HepG2 (cell line): ENCODE measurements at regions not wholly inside any gene's neighbourhood (a gene's known extent, or its start where the extent isn't known, plus 50 kb on each side); places are given as distances from the start of the nearest gene placed in this dataset.

Source experiments
- ATAC-seq: fragments of 200-7000 bp; cut with Tn5 transposase; 3 replicates; pipeline ENCODE4 v1.9.1; 2020; ENCODE audit warnings: mild to moderate bottlenecking, moderate library complexity
- BruUV-seq: library from RNA; stranded (reverse); fragments of 400-500 nt; replicated peaks from 2 replicates; lab custom pipeline; 2021; lab: Mats Ljungman, UMichigan
- CTCF ChIA-PET: fragments of 300-600 bp; formaldehyde crosslinking; extraction: SDS; loops from one replicate; lab custom pipeline; 2021; ENCODE audit warnings: low total read pairs, inconsistent platforms, low intra/inter-chr PET ratio; lab: Yijun Ruan, JAX
- POLR2A ChIA-PET: fragments of 350-600 bp; sonication (Branson Sonifier 250); formaldehyde crosslinking; loops from one replicate; lab custom pipeline; 2020; ENCODE audit warnings: antibody characterized with exemption, inconsistent platforms; lab: Yijun Ruan, JAX
- DNase-seq: peaks from one replicate; pipeline ENCODE4 v3.0.0-alpha.2; 2015; ENCODE audit warnings: low spot score
- FAIRE-seq: peaks from 3 replicates; lab custom pipeline; 2011; peaks lifted over from hg19 to GRCh38; lab: Jason Lieb, UNC
- H2AFZ ChIP-seq: one replicate; pipeline ENCODE4 v1.6.1; 2011; ENCODE audit warnings: low read length, inconsistent platforms
- H3K27ac ChIP-seq: fragments of 300-600 bp; 3 replicates; pipeline ENCODE4 v1.8.0; 2011; ENCODE audit warnings: mixed run types, mild to moderate bottlenecking, mixed read lengths, low read length, inconsistent platforms; ENCODE audit not compliant: insufficient read depth; ENCODE audit errors: extremely low read length
- H3K27me3 ChIP-seq, 2 experiments: fragments of 200-600 bp in 1 of 2; 2 replicates in 1 of 2; 3 replicates in 1 of 2; pipeline versions ENCODE4 v1.6.0 to v1.8.0; 2011; ENCODE audit warnings: low read length in 2 of 2, mild to moderate bottlenecking in 2 of 2, moderate library complexity in 2 of 2, inconsistent platforms in 1 of 2; ENCODE audit not compliant: insufficient read depth in 2 of 2, control insufficient read depth in 1 of 2
- H3K36me3 ChIP-seq, 2 experiments: fragments of 200-600 bp in 1 of 2; replicated peaks in 1 of 2; 2 replicates in 1 of 2; 3 replicates in 1 of 2; pipeline versions ENCODE4 v1.5.1 to v1.8.0; 2011; ENCODE audit warnings: low read length in 2 of 2, inconsistent platforms in 1 of 2; ENCODE audit not compliant: insufficient read depth in 2 of 2, control insufficient read depth in 1 of 2
- H3K4me1 ChIP-seq: 2 replicates; pipeline ENCODE4 v1.5.1; 2012; ENCODE audit warnings: low read length, inconsistent platforms; ENCODE audit not compliant: insufficient read depth
- H3K4me2 ChIP-seq: 2 replicates; pipeline ENCODE4 v1.6.0; 2011; ENCODE audit warnings: low read depth, low read length, inconsistent platforms
- H3K4me3 ChIP-seq, 3 experiments: fragments of 200-600 bp in 1 of 3; sonication (generic), shearing (Covaris generic) in 1 of 3; replicated peaks in 1 of 3; 2 replicates each; pipeline ENCODE4 v1.5.1; 2011 to 2016; ENCODE audit warnings: low read length in 3 of 3, inconsistent platforms in 2 of 3, low read depth in 2 of 3, mild to moderate bottlenecking in 2 of 3, control low read depth in 1 of 3, mixed read lengths in 1 of 3; ENCODE audit not compliant: insufficient read depth in 1 of 3
- H3K79me2 ChIP-seq: one replicate; pipeline ENCODE4 v1.6.1; 2011; ENCODE audit warnings: low read length, inconsistent platforms; ENCODE audit not compliant: insufficient read depth
- H3K9ac ChIP-seq: 2 replicates; pipeline ENCODE4 v1.6.0; 2011; ENCODE audit warnings: mild to moderate bottlenecking, low read depth, low read length, inconsistent platforms; ENCODE audit not compliant: insufficient read depth
- H3K9me3 ChIP-seq: 2 replicates; pipeline ENCODE4 v1.5.1; 2012; ENCODE audit warnings: mild to moderate bottlenecking, low read length
- H4K20me1 ChIP-seq: 2 replicates; pipeline ENCODE4 v1.6.0; 2011; ENCODE audit warnings: inconsistent platforms, mild to moderate bottlenecking, low read length, moderate library complexity; ENCODE audit not compliant: insufficient read depth
- BCL3 ChIP-seq: sonication (generic); formaldehyde crosslinking; IDR thresholded peaks from 2 replicates; pipeline ENCODE4 v1.5.1; 2020; ENCODE audit warnings: mild to moderate bottlenecking, missing genetic modification reagents, moderate library complexity
- BHLHE40 ChIP-seq: IDR thresholded peaks from 2 replicates; pipeline ENCODE4 v1.6.1; 2011; ENCODE audit warnings: low read length, improper control_type of control experiment
- FOXA3 ChIP-seq: IDR thresholded peaks from 2 replicates; pipeline ENCODE4 v1.6.1; 2016; ENCODE audit warnings: missing genetic modification reagents, missing compliant biosample characterization
- PLSCR1 ChIP-seq: sonication (generic); formaldehyde crosslinking; IDR thresholded peaks from 2 replicates; pipeline ENCODE4 v1.5.0; 2020; ENCODE audit warnings: missing genetic modification reagents, mild to moderate bottlenecking, borderline replicate concordance
- RBFOX2 ChIP-seq: fragments of 200-400 bp; formaldehyde crosslinking; IDR thresholded peaks from 2 replicates; pipeline ENCODE4 v1.6.1; 2017; ENCODE audit warnings: low read depth, mild to moderate bottlenecking, low read length
- SMARCE1 ChIP-seq: fragments of 450-650 bp; IDR thresholded peaks from 2 replicates; pipeline ENCODE4 v1.6.1; 2017; ENCODE audit warnings: borderline replicate concordance
- SP2 ChIP-seq: sonication (generic); formaldehyde crosslinking; IDR thresholded peaks from 2 replicates; pipeline ENCODE4 v1.5.1; 2020; ENCODE audit warnings: mild to moderate bottlenecking, missing genetic modification reagents
- WIZ ChIP-seq: sonication (generic); formaldehyde crosslinking; IDR thresholded peaks from 2 replicates; pipeline ENCODE4 v1.5.1; 2020; ENCODE audit warnings: mild to moderate bottlenecking, missing genetic modification reagents
- ZKSCAN8 ChIP-seq: IDR thresholded peaks from 2 replicates; pipeline ENCODE4 v1.6.1; 2016; ENCODE audit warnings: borderline replicate concordance, missing genetic modification reagents, missing compliant biosample characterization
- ZNF251 ChIP-seq: sonication (generic); formaldehyde crosslinking; IDR thresholded peaks from 2 replicates; pipeline ENCODE4 v1.9.0; 2021; ENCODE audit warnings: mild to moderate bottlenecking, missing genetic modification reagents
- ZNF501 ChIP-seq: sonication (generic); formaldehyde crosslinking; IDR thresholded peaks from 2 replicates; pipeline ENCODE4 v1.5.1; 2020; ENCODE audit warnings: mild to moderate bottlenecking, moderate library complexity, missing genetic modification reagents
- ZNF549 ChIP-seq: sonication (generic); formaldehyde crosslinking; IDR thresholded peaks from 2 replicates; pipeline ENCODE4 v1.5.0; 2020; ENCODE audit warnings: missing genetic modification reagents
- ZNF552 ChIP-seq: sonication (generic); formaldehyde crosslinking; IDR thresholded peaks from 2 replicates; pipeline ENCODE4 v1.9.0; 2022; ENCODE audit warnings: missing genetic modification reagents, mild to moderate bottlenecking, borderline replicate concordance
- ZNF577 ChIP-seq: sonication (generic); formaldehyde crosslinking; IDR thresholded peaks from 2 replicates; pipeline ENCODE4 v1.4.0; 2020; ENCODE audit warnings: mild to moderate bottlenecking, low read depth, missing genetic modification reagents, borderline replicate concordance
- ZSCAN25 ChIP-seq: sonication (generic); formaldehyde crosslinking; IDR thresholded peaks from 2 replicates; pipeline ENCODE4 v1.8.0; 2022; ENCODE audit warnings: mild to moderate bottlenecking, missing genetic modification reagents
- WGBS: methylation state at CpG from one replicate; pipeline ENCODE4 v1.1.6; 2017; ENCODE audit warnings: low lambda C conversion rate; 5-methylcytosine and 5-hydroxymethylcytosine counted together
- in situ Hi-C: cut with HindIII; loops from 2 replicates; pipeline ENCODE4 v1.10.0; 2017; ENCODE audit warnings: low pct_unique_long_range_greater_than_20kb; ENCODE audit not compliant: extremely low pct_ligation_motif_present
- intact Hi-C: fragments of 100-400 bp; cut with micrococcal nuclease; formaldehyde crosslinking; loops from one replicate; pipeline ENCODE4 v1.10.0; 2022; ENCODE audit not compliant: unreplicated experiment
- TF ChIP-seq, protein P1 (sequence below): sonication (generic); formaldehyde crosslinking; IDR thresholded peaks from 2 replicates; pipeline ENCODE4 v1.5.1; 2020; ENCODE audit warnings: mild to moderate bottlenecking, missing genetic modification reagents, borderline replicate concordance
- TF ChIP-seq, protein P2 (sequence below): fragments of 450-650 bp; IDR thresholded peaks from 2 replicates; pipeline ENCODE4 v1.6.1; 2017
- TF ChIP-seq, protein P3 (sequence below): sonication (generic); formaldehyde crosslinking; IDR thresholded peaks from 2 replicates; pipeline ENCODE4 v1.4.0; 2020; ENCODE audit warnings: mild to moderate bottlenecking, missing genetic modification reagents

GRCh38 chr13:56424246-56424645 lies 716.5 kb upstream of the PRR20A start:
- no peak for FAIRE-seq
- Histone ChIP-seq H4K20me1 (no peaks in the 10 kb centered on the region), H3K4me2 (no peak overlapping the region), H3K27me3 (no peaks in the 10 kb centered on the region), H3K9me3 (peaks cover 47% of the 10 kb centered on the region), H3K4me3 (no peak overlapping the region), H3K36me3 (no peaks in the 10 kb centered on the region), H2AFZ (no peak overlapping the region), H3K9ac (no peak overlapping the region), H3K4me1 (no peaks in the 10 kb centered on the region), H3K79me2 (no peaks in the 10 kb centered on the region), H3K27ac (no peak overlapping the region)
- intact Hi-C loops (no loop called here), in situ Hi-C loops (no loop called here)
- WGBS: 30% methylated on average over 3 of the region's 3 CpGs
- no peak for ATAC-seq
- no peak for DNase-seq
- ChIA-PET CTCF (no interaction called here), POLR2A (no interaction called here)
- no TSS peak for BruUV-seq
- TF ChIP-seq ZSCAN25 (CRISPR knock-in tag): no peak
- TF ChIP-seq SP2 (CRISPR knock-in tag): no peak
- no peak for TF ChIP-seq FOXA3
- no peak for TF ChIP-seq ZNF577 (CRISPR knock-in tag)
- TF ChIP-seq, protein P1, sequence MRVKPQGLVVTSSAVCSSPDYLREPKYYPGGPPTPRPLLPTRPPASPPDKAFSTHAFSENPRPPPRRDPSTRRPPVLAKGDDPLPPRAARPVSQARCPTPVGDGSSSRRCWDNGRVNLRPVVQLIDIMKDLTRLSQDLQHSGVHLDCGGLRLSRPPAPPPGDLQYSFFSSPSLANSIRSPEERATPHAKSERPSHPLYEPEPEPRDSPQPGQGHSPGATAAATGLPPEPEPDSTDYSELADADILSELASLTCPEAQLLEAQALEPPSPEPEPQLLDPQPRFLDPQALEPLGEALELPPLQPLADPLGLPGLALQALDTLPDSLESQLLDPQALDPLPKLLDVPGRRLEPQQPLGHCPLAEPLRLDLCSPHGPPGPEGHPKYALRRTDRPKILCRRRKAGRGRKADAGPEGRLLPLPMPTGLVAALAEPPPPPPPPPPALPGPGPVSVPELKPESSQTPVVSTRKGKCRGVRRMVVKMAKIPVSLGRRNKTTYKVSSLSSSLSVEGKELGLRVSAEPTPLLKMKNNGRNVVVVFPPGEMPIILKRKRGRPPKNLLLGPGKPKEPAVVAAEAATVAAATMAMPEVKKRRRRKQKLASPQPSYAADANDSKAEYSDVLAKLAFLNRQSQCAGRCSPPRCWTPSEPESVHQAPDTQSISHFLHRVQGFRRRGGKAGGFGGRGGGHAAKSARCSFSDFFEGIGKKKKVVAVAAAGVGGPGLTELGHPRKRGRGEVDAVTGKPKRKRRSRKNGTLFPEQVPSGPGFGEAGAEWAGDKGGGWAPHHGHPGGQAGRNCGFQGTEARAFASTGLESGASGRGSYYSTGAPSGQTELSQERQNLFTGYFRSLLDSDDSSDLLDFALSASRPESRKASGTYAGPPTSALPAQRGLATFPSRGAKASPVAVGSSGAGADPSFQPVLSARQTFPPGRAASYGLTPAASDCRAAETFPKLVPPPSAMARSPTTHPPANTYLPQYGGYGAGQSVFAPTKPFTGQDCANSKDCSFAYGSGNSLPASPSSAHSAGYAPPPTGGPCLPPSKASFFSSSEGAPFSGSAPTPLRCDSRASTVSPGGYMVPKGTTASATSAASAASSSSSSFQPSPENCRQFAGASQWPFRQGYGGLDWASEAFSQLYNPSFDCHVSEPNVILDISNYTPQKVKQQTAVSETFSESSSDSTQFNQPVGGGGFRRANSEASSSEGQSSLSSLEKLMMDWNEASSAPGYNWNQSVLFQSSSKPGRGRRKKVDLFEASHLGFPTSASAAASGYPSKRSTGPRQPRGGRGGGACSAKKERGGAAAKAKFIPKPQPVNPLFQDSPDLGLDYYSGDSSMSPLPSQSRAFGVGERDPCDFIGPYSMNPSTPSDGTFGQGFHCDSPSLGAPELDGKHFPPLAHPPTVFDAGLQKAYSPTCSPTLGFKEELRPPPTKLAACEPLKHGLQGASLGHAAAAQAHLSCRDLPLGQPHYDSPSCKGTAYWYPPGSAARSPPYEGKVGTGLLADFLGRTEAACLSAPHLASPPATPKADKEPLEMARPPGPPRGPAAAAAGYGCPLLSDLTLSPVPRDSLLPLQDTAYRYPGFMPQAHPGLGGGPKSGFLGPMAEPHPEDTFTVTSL (CRISPR knock-in tag): no peak
- TF ChIP-seq, protein P2, sequence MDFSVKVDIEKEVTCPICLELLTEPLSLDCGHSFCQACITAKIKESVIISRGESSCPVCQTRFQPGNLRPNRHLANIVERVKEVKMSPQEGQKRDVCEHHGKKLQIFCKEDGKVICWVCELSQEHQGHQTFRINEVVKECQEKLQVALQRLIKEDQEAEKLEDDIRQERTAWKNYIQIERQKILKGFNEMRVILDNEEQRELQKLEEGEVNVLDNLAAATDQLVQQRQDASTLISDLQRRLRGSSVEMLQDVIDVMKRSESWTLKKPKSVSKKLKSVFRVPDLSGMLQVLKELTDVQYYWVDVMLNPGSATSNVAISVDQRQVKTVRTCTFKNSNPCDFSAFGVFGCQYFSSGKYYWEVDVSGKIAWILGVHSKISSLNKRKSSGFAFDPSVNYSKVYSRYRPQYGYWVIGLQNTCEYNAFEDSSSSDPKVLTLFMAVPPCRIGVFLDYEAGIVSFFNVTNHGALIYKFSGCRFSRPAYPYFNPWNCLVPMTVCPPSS: no peak
- TF ChIP-seq WIZ (CRISPR knock-in tag): no peak
- TF ChIP-seq, protein P3, sequence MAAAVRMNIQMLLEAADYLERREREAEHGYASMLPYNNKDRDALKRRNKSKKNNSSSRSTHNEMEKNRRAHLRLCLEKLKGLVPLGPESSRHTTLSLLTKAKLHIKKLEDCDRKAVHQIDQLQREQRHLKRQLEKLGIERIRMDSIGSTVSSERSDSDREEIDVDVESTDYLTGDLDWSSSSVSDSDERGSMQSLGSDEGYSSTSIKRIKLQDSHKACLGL (CRISPR knock-in tag): no peak
- TF ChIP-seq PLSCR1 (CRISPR knock-in tag): no peak
- TF ChIP-seq ZNF251 (CRISPR knock-in tag): no peak
- TF ChIP-seq RBFOX2: no peak
- TF ChIP-seq ZNF552 (CRISPR knock-in tag): no peak
- TF ChIP-seq ZNF501 (CRISPR knock-in tag): no peak
- TF ChIP-seq ZKSCAN8 (CRISPR knock-in tag): no peak
- no peak for TF ChIP-seq BHLHE40
- TF ChIP-seq SMARCE1: no peak
- TF ChIP-seq ZNF549 (CRISPR knock-in tag): no peak
- no peak for TF ChIP-seq BCL3 (CRISPR knock-in tag)
